ENCODE measurements at regions not wholly inside any gene's neighbourhood (a gene's known extent, or its start where the extent isn't known, plus 50 kb on each side); places are given as distances from the start of the nearest gene placed in this dataset.
A peak's percentile ranks its signal among the peaks of the same experiment; 100 is the strongest.

GRCh38 chr2:181812106-181812743 lies 79.3 kb upstream of the ITPRID2 start:
- Histone ChIP-seq H3K4me3 (no peak overlapping the region), H3K4me1 (peaks cover 0 to 17% (median 14%) of the 10 kb centered on the region in 3 donors), H3K9me3 (no peaks in the 10 kb centered on the region), H3K36me3 (no peaks in the 10 kb centered on the region), H3K27ac (peak overlapping the region in 2 of 4 donors; percentile 62 to 68), H3K27me3 (no peaks in the 10 kb centered on the region)
- 29 to 41% methylated on average over 2 of the region's 2 CpGs for WGBS, 2 donors
- no peak for DNase-seq
- TF ChIP-seq CTCF (IDR thresholded peaks at IDR 0.05), result no peak
- TF ChIP-seq POLR2A (IDR thresholded peaks at IDR 0.05), result no peak
- intact Hi-C loops (cut with DNase I), result no loop called here

- intact Hi-C loops (cut with DNase I), result no loop called here
- H3K9me3 ChIP-seq, result no peaks in the 10 kb centered on the region
- H3K27me3 ChIP-seq, result peaks cover 0 to 3% (median 0%) of the 10 kb centered on the region in 4 donors
- DNase-seq, result no peak
- no peak overlapping the region for H3K27ac ChIP-seq
- no peaks in the 10 kb centered on the region for H3K36me3 ChIP-seq
- no peak overlapping the region for H3K4me3 ChIP-seq
- 68 to 81% methylated on average over 3 of the region's 3 CpGs for WGBS, 2 donors
- H3K4me1 ChIP-seq, result peaks cover 0 to 18% (median 14%) of the 10 kb centered on the region in 3 donors
- TF ChIP-seq POLR2A (IDR thresholded peaks at IDR 0.05) (no peak), CTCF (IDR thresholded peaks at IDR 0.05) (no peak)
Measured at GRCh38 chr2:181814057-181814491, 77.5 kb upstream of the ITPRID2 start.

GRCh38 chr2:181817509-181817908 lies 74.0 kb upstream of the ITPRID2 start:
- Histone ChIP-seq H3K27ac (no peak overlapping the region), H3K4me1 (peaks cover 0 to 5% (median 0%) of the 10 kb centered on the region in 3 donors), H3K36me3 (no peaks in the 10 kb centered on the region), H3K27me3 (peaks cover 0 to 3% (median 0%) of the 10 kb centered on the region in 4 donors), H3K4me3 (no peak overlapping the region), H3K9me3 (no peaks in the 10 kb centered on the region)
- intact Hi-C loops (cut with DNase I), result no loop called here
- TF ChIP-seq CTCF (IDR thresholded peaks at IDR 0.05), result no peak
- no peak for TF ChIP-seq POLR2A (IDR thresholded peaks at IDR 0.05)
- DNase-seq, result no peak

GRCh38 chr2:181818058-181818680 lies 73.4 kb upstream of the ITPRID2 start:
- no peak for DNase-seq
- intact Hi-C loops (cut with DNase I), result no loop called here
- Histone ChIP-seq H3K27ac (no peak overlapping the region), H3K36me3 (no peaks in the 10 kb centered on the region), H3K4me1 (peaks cover 0 to 5% (median 0%) of the 10 kb centered on the region in 3 donors), H3K27me3 (peaks cover 0 to 3% (median 0%) of the 10 kb centered on the region in 4 donors), H3K4me3 (no peak overlapping the region), H3K9me3 (no peaks in the 10 kb centered on the region)
- WGBS, 2 donors, result 94 to 100% methylated on average over 1 of the region's 1 CpG
- TF ChIP-seq CTCF (IDR thresholded peaks at IDR 0.05), result no peak
- TF ChIP-seq POLR2A (IDR thresholded peaks at IDR 0.05), result no peak

GRCh38 chr2:181818840-181819239 lies 72.7 kb upstream of the ITPRID2 start:
- intact Hi-C loops (cut with DNase I), result no loop called here
- 29 to 50% methylated on average over 1 of the region's 1 CpG for WGBS, 2 donors

More at GRCh38 chr2:181818840-181819239, 72.7 kb upstream of the ITPRID2 start:
- TF ChIP-seq CTCF (IDR thresholded peaks at IDR 0.05), result no peak
- no peak for TF ChIP-seq POLR2A (IDR thresholded peaks at IDR 0.05)
- Histone ChIP-seq H3K4me3 (no peak overlapping the region), H3K27me3 (peaks cover 0 to 3% (median 0%) of the 10 kb centered on the region in 4 donors), H3K27ac (no peak overlapping the region), H3K4me1 (peaks cover 0 to 5% (median 0%) of the 10 kb centered on the region in 3 donors), H3K9me3 (no peaks in the 10 kb centered on the region), H3K36me3 (no peaks in the 10 kb centered on the region)
- DNase-seq, result no peak

Data from esophagus squamous epithelium (tissue), 5 donors.